CD14-positive monocyte (primary cell): ENCODE measurements at regions not wholly inside any gene's neighbourhood (a gene's known extent, or its start where the extent isn't known, plus 50 kb on each side); places are given as distances from the start of the nearest gene placed in this dataset.

ENCODE experiments used
- DNase-seq, 3 donors: peaks; one replicate each; pipeline ENCODE4 v3.0.0-alpha.2; 2011 to 2022
- H2AFZ ChIP-seq: 2 replicates; pipeline ENCODE4 v1.6.0; 2012; ENCODE audit warnings: mild to moderate bottlenecking, low read depth, low read length, inconsistent platforms; ENCODE audit not compliant: insufficient read depth, poor library complexity, severe bottlenecking
- H3K27ac ChIP-seq, 2 donors: 1 replicate in 1 of 2; 2 replicates in 1 of 2; pipeline ENCODE4 v1.5.1; 2012 to 2013; ENCODE audit warnings: low read length in 2 of 2, control low read depth in 1 of 2, inconsistent platforms in 1 of 2, low read depth in 1 of 2, mild to moderate bottlenecking in 1 of 2
- H3K27me3 ChIP-seq, 2 donors: one replicate each; pipeline versions ENCODE4 v1.6.0 to v1.6.1; 2011 to 2013; ENCODE audit warnings: low read length in 2 of 2; ENCODE audit not compliant: control insufficient read depth in 2 of 2, insufficient read depth in 2 of 2
- H3K36me3 ChIP-seq, 2 donors: replicated peaks in 1 of 2; 1 replicate in 1 of 2; 2 replicates in 1 of 2; pipeline versions ENCODE4 v1.5.1 to v1.6.1; 2012 to 2013; ENCODE audit warnings: low read length in 2 of 2, control low read depth in 1 of 2, inconsistent platforms in 1 of 2, mild to moderate bottlenecking in 1 of 2; ENCODE audit not compliant: insufficient read depth in 2 of 2, control insufficient read depth in 1 of 2
- H3K4me1 ChIP-seq, 2 donors: 1 replicate in 1 of 2; 2 replicates in 1 of 2; pipeline versions ENCODE4 v1.5.1 to v1.6.1; 2012 to 2013; ENCODE audit warnings: low read length in 2 of 2, control low read depth in 1 of 2, inconsistent platforms in 1 of 2, mild to moderate bottlenecking in 1 of 2, moderate library complexity in 1 of 2; ENCODE audit not compliant: insufficient read depth in 2 of 2, control insufficient read depth in 1 of 2
- H3K4me2 ChIP-seq: replicated peaks from 2 replicates; pipeline ENCODE3; 2012; ENCODE audit warnings: low read length, moderate library complexity, mild to moderate bottlenecking; ENCODE audit not compliant: poor library complexity, severe bottlenecking; ENCODE audit errors: extremely low read depth
- H3K4me3 ChIP-seq, 3 experiments: fragments of 200-600 bp in 1 of 3; sonication (generic) in 1 of 3; replicated peaks in 1 of 3; 1 replicate in 2 of 3; 2 replicates in 1 of 3; pipeline ENCODE4 v1.5.1; 2011 to 2013; ENCODE audit warnings: low read length in 3 of 3, mild to moderate bottlenecking in 3 of 3, control low read depth in 2 of 3, low read depth in 2 of 3, inconsistent platforms in 1 of 3, moderate library complexity in 1 of 3
- H3K79me2 ChIP-seq: 2 replicates; pipeline ENCODE4 v1.6.0; 2012; ENCODE audit warnings: mild to moderate bottlenecking, control low read depth, inconsistent platforms, low read length, moderate library complexity; ENCODE audit not compliant: insufficient read depth
- H3K9ac ChIP-seq: 2 replicates; pipeline ENCODE4 v1.6.0; 2017; ENCODE audit warnings: low read length, mild to moderate bottlenecking; ENCODE audit not compliant: insufficient read depth, poor library complexity, severe bottlenecking
- H3K9me3 ChIP-seq, 2 donors: replicated peaks in 1 of 2; 1 replicate in 1 of 2; 2 replicates in 1 of 2; pipeline versions ENCODE4 v1.5.1 to v1.6.1; 2012 to 2013; ENCODE audit warnings: low read length in 2 of 2, control low read depth in 1 of 2; ENCODE audit not compliant: control insufficient read depth in 1 of 2, insufficient read depth in 1 of 2
- H4K20me1 ChIP-seq: 2 replicates; pipeline ENCODE4 v1.6.0; 2012; ENCODE audit warnings: mild to moderate bottlenecking, low read length, control low read depth, moderate library complexity; ENCODE audit not compliant: insufficient read depth
- H3K27ac Mint-ChIP-seq, 7 donors: one replicate each; pipeline ENCODE4 v1.8.0; 2020; ENCODE audit warnings: mild to moderate bottlenecking in 7 of 7, mixed read lengths in 7 of 7, moderate library complexity in 6 of 7, inconsistent platforms in 2 of 7
- H3K27me3 Mint-ChIP-seq, 3 donors: one replicate each; pipeline ENCODE4 v1.8.0; 2021 to 2022; ENCODE audit warnings: low read depth in 3 of 3, mild to moderate bottlenecking in 3 of 3, mixed read lengths in 3 of 3, moderate library complexity in 3 of 3, inconsistent platforms in 1 of 3
- H3K36me3 Mint-ChIP-seq, 2 donors: one replicate each; pipeline ENCODE4 v1.8.0; 2020; ENCODE audit warnings: mixed read lengths in 2 of 2, inconsistent platforms in 1 of 2, mild to moderate bottlenecking in 1 of 2
- H3K4me1 Mint-ChIP-seq: one replicate; pipeline ENCODE4 v1.8.0; 2020; ENCODE audit warnings: mild to moderate bottlenecking, mixed read lengths
- H3K4me3 Mint-ChIP-seq, 2 donors: one replicate each; pipeline ENCODE4 v1.8.0; 2020; ENCODE audit warnings: mild to moderate bottlenecking in 2 of 2, mixed read lengths in 2 of 2, moderate library complexity in 1 of 2
- H3K9me3 Mint-ChIP-seq, 7 donors: one replicate each; pipeline ENCODE4 v1.8.0; 2020 to 2022; ENCODE audit warnings: mixed read lengths in 7 of 7, mild to moderate bottlenecking in 6 of 7, moderate library complexity in 6 of 7, inconsistent platforms in 2 of 7
- WGBS: methylation state at CpG from one replicate; pipeline ENCODE4 v1.1.5; 2013; ENCODE audit warnings: missing lambda C conversion rate; ENCODE audit not compliant: insufficient coverage; 5-methylcytosine and 5-hydroxymethylcytosine counted together
- intact Hi-C, 2 donors: fragments of 100-400 bp; cut with micrococcal nuclease; formaldehyde crosslinking; loops; one replicate each; pipeline versions ENCODE4 v1.15.0 to v1.15.1; 2023
- TF ChIP-seq, protein P1 (sequence below): fragments of 200-600 bp; IDR thresholded peaks from one replicate; pipeline ENCODE4 v1.8.0; 2022; ENCODE audit warnings: antibody characterized with exemption, mild to moderate bottlenecking

- Histone ChIP-seq H3K79me2 (no peaks in the 10 kb centered on the region), H3K27ac (no peak overlapping the region), H3K9me3 (no peaks in the 10 kb centered on the region), H3K4me2 (no peak overlapping the region), H3K4me3 (no peak overlapping the region), H3K36me3 (no peaks in the 10 kb centered on the region), H3K9ac (no peak overlapping the region), H4K20me1 (no peaks in the 10 kb centered on the region), H3K27me3 (no peaks in the 10 kb centered on the region), H2AFZ (no peak overlapping the region), H3K4me1 (no peaks in the 10 kb centered on the region)
- no peak for DNase-seq
- intact Hi-C loops = no loop called here
- Mint-ChIP-seq H3K9me3 (peaks cover 0 to 2% (median 0%) of the 10 kb centered on the region in 7 donors), H3K4me1 (no peaks in the 10 kb centered on the region), H3K4me3 (no peak overlapping the region), H3K27me3 (peaks cover 0 to 2% (median 0%) of the 10 kb centered on the region in 3 donors), H3K27ac (no peak overlapping the region), H3K36me3 (no peaks in the 10 kb centered on the region)
- TF ChIP-seq, protein P1, sequence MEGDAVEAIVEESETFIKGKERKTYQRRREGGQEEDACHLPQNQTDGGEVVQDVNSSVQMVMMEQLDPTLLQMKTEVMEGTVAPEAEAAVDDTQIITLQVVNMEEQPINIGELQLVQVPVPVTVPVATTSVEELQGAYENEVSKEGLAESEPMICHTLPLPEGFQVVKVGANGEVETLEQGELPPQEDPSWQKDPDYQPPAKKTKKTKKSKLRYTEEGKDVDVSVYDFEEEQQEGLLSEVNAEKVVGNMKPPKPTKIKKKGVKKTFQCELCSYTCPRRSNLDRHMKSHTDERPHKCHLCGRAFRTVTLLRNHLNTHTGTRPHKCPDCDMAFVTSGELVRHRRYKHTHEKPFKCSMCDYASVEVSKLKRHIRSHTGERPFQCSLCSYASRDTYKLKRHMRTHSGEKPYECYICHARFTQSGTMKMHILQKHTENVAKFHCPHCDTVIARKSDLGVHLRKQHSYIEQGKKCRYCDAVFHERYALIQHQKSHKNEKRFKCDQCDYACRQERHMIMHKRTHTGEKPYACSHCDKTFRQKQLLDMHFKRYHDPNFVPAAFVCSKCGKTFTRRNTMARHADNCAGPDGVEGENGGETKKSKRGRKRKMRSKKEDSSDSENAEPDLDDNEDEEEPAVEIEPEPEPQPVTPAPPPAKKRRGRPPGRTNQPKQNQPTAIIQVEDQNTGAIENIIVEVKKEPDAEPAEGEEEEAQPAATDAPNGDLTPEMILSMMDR = no peak
- no CpG with 5 or more reads among the region's 4 CpGs for WGBS
Measured at GRCh38 chr4:124573056-124573455, 139.5 kb downstream of the ANKRD50 start.

GRCh38 chr4:124579896-124580295, 132.6 kb downstream of the ANKRD50 start:
- Mint-ChIP-seq H3K27me3 (no peaks in the 10 kb centered on the region), H3K9me3 (peaks cover 0 to 9% (median 1%) of the 10 kb centered on the region in 7 donors), H3K4me1 (no peaks in the 10 kb centered on the region), H3K36me3 (no peaks in the 10 kb centered on the region), H3K27ac (no peak overlapping the region), H3K4me3 (no peak overlapping the region)
- H3K79me2 ChIP-seq = no peaks in the 10 kb centered on the region
- H3K4me3 ChIP-seq = no peak overlapping the region
- H3K36me3 ChIP-seq = no peaks in the 10 kb centered on the region
- TF ChIP-seq, protein P1 = no peak
- H3K9ac ChIP-seq = no peak overlapping the region
- H3K9me3 ChIP-seq = peaks cover 0 to 12% of the 10 kb centered on the region in 2 donors
- intact Hi-C loops = no loop called here
- H3K27me3 ChIP-seq = no peaks in the 10 kb centered on the region
- H3K27ac ChIP-seq = no peak overlapping the region
- H3K4me1 ChIP-seq = no peaks in the 10 kb centered on the region
- no peak overlapping the region for H2AFZ ChIP-seq
- H4K20me1 ChIP-seq = no peaks in the 10 kb centered on the region
- no peak for DNase-seq
- no peak overlapping the region for H3K4me2 ChIP-seq
